ENCODE measurements at regions not wholly inside any gene's neighbourhood (a gene's known extent, or its start where the extent isn't known, plus 50 kb on each side); places are given as distances from the start of the nearest gene placed in this dataset.

GRCh38 chr5:17808566-17808965, 174.3 kb downstream of the TAF11L14 start:
- Histone ChIP-seq H3K27ac (no peak overlapping the region), H3K36me3 (no peaks in the 10 kb centered on the region), H3K4me3 (no peak overlapping the region), H3K4me1 (no peaks in the 10 kb centered on the region), H3K27me3 (no peaks in the 10 kb centered on the region), H3K9me3 (no peaks in the 10 kb centered on the region)
- TF ChIP-seq EP300 (IDR thresholded peaks at IDR 0.05), result no peak
- no peak for TF ChIP-seq CTCF (IDR thresholded peaks at IDR 0.05)
- no peak for TF ChIP-seq POLR2A (IDR thresholded peaks at IDR 0.05)
- TF ChIP-seq POLR2AphosphoS5 (IDR thresholded peaks at IDR 0.05), result no peak
- DNase-seq (no peak), ATAC-seq (ENCODE audit: low FRiP score in 2 of 2) (no peak)
- WGBS, 2 donors, result 75 to 100% methylated on average over 2 of the region's 2 CpGs

GRCh38 chr5:17810734-17811133, 176.5 kb downstream of the TAF11L14 start:
- TF ChIP-seq POLR2A (IDR thresholded peaks at IDR 0.05) (no peak), EP300 (IDR thresholded peaks at IDR 0.05) (no peak), CTCF (IDR thresholded peaks at IDR 0.05) (no peak), POLR2AphosphoS5 (IDR thresholded peaks at IDR 0.05) (no peak)
- no peaks in the 10 kb centered on the region for H3K4me1 ChIP-seq
- H3K27ac ChIP-seq, result no peak overlapping the region
- ATAC-seq (ENCODE audit: low FRiP score in 2 of 2) (no peak), DNase-seq (no peak)
- H3K27me3 ChIP-seq, result no peaks in the 10 kb centered on the region
- H3K36me3 ChIP-seq, result no peaks in the 10 kb centered on the region
- no peaks in the 10 kb centered on the region for H3K9me3 ChIP-seq
- H3K4me3 ChIP-seq, result no peak overlapping the region
- WGBS, 2 donors, result 82 to 100% methylated on average over 1 of the region's 1 CpG

GRCh38 chr5:17813214-17813613, 179.0 kb downstream of the TAF11L14 start:
- ATAC-seq (ENCODE audit: low FRiP score in 2 of 2), result no peak
- Histone ChIP-seq H3K36me3 (no peaks in the 10 kb centered on the region), H3K4me1 (no peaks in the 10 kb centered on the region), H3K9me3 (no peaks in the 10 kb centered on the region), H3K27ac (no peak overlapping the region), H3K27me3 (no peaks in the 10 kb centered on the region), H3K4me3 (no peak overlapping the region)
- 87% methylated on average over 5 of the region's 5 CpGs for WGBS, 2 donors
- no peak for DNase-seq
- TF ChIP-seq POLR2AphosphoS5 (IDR thresholded peaks at IDR 0.05) (no peak), POLR2A (IDR thresholded peaks at IDR 0.05) (no peak), EP300 (IDR thresholded peaks at IDR 0.05) (no peak), CTCF (IDR thresholded peaks at IDR 0.05) (no peak)

- no peak overlapping the region for H3K27ac ChIP-seq
- TF ChIP-seq EP300 (IDR thresholded peaks at IDR 0.05) (no peak), POLR2A (IDR thresholded peaks at IDR 0.05) (no peak), CTCF (IDR thresholded peaks at IDR 0.05) (no peak), POLR2AphosphoS5 (IDR thresholded peaks at IDR 0.05) (no peak)
- DNase-seq (no peak), ATAC-seq (ENCODE audit: low FRiP score in 2 of 2) (peak in 1 of 2 donors; percentile 36)
- no peaks in the 10 kb centered on the region for H3K36me3 ChIP-seq
- no peaks in the 10 kb centered on the region for H3K9me3 ChIP-seq
- H3K4me1 ChIP-seq, result no peaks in the 10 kb centered on the region
- H3K4me3 ChIP-seq, result no peak overlapping the region
- H3K27me3 ChIP-seq, result no peaks in the 10 kb centered on the region
- WGBS, 2 donors, result 65 to 71% methylated on average over 1 of the region's 1 CpG
These were observed 182.2 kb downstream of the TAF11L14 start for GRCh38 chr5:17816505-17816904.

- Histone ChIP-seq H3K27ac (no peak overlapping the region), H3K27me3 (no peaks in the 10 kb centered on the region), H3K4me1 (no peaks in the 10 kb centered on the region), H3K9me3 (no peaks in the 10 kb centered on the region), H3K36me3 (no peaks in the 10 kb centered on the region), H3K4me3 (no peak overlapping the region)
- DNase-seq, result no peak
- peak in 1 of 2 donors; percentile 64 for ATAC-seq (ENCODE audit: low FRiP score in 2 of 2)
- no peak for TF ChIP-seq POLR2AphosphoS5 (IDR thresholded peaks at IDR 0.05)
- no peak for TF ChIP-seq CTCF (IDR thresholded peaks at IDR 0.05)
- TF ChIP-seq POLR2A (IDR thresholded peaks at IDR 0.05), result no peak
- no peak for TF ChIP-seq EP300 (IDR thresholded peaks at IDR 0.05)
- 68 to 73% methylated on average over 2 of the region's 2 CpGs for WGBS, 2 donors
These were observed 182.7 kb downstream of the TAF11L14 start for GRCh38 chr5:17816944-17817343.
